HL-60 (cell line): ENCODE measurements at regions not wholly inside any gene's neighbourhood (a gene's known extent, or its start where the extent isn't known, plus 50 kb on each side); places are given as distances from the start of the nearest gene placed in this dataset.

ENCODE experiments used
- DNase-seq, 2 experiments: peaks; one replicate each; pipeline ENCODE4 v3.0.0-alpha.2; 2010 to 2020; ENCODE audit warnings: low read depth in 1 of 2, low spot score in 1 of 2
- H3K27ac ChIP-seq: fragments of 250-450 bp; sonication (Bioruptor Pico); replicated peaks from 2 replicates; pipeline ENCODE4 v1.5.1; 2020; ENCODE audit warnings: mild to moderate bottlenecking, moderate library complexity
- H3K27me3 ChIP-seq: fragments of 250-450 bp; sonication (Bioruptor Pico); 2 replicates; pipeline ENCODE4 v1.5.1; 2021; ENCODE audit warnings: mild to moderate bottlenecking, moderate library complexity; ENCODE audit not compliant: insufficient read depth, poor library complexity, severe bottlenecking
- H3K4me3 ChIP-seq: replicated peaks from 2 replicates; pipeline ENCODE4 v1.5.1; 2011; ENCODE audit warnings: mild to moderate bottlenecking, control low read depth, low read length; ENCODE audit not compliant: insufficient read depth
- CTCF ChIP-seq: IDR thresholded peaks from one replicate; pipeline ENCODE4 v1.5.1; 2011; ENCODE audit warnings: low read length, control low read depth, inconsistent platforms; ENCODE audit not compliant: insufficient read depth
- GABPA ChIP-seq: IDR thresholded peaks from 2 replicates; pipeline ENCODE4 v1.6.1; 2012; ENCODE audit warnings: low read depth
- POLR2AphosphoS5 ChIP-seq: IDR thresholded peaks from 2 replicates; pipeline ENCODE4 v1.6.1; 2012; ENCODE audit warnings: low read depth
- REST ChIP-seq: IDR thresholded peaks from 2 replicates; pipeline ENCODE4 v1.6.1; 2012; ENCODE audit warnings: low read depth; ENCODE audit not compliant: insufficient replicate concordance
- SPI1 ChIP-seq: IDR thresholded peaks from 2 replicates; pipeline ENCODE4 v1.6.1; 2012; ENCODE audit warnings: low read depth, mild to moderate bottlenecking, borderline replicate concordance

- Histone ChIP-seq H3K27ac (no peak overlapping the region), H3K4me3 (no peak overlapping the region), H3K27me3 (no peaks in the 10 kb centered on the region)
- DNase-seq, result no peak
- TF ChIP-seq CTCF, result no peak
- TF ChIP-seq GABPA, result no peak
- TF ChIP-seq SPI1, result no peak
- no peak for TF ChIP-seq POLR2AphosphoS5
- TF ChIP-seq REST, result no peak
Observed at GRCh38 chr4:104818579-104818978, 323.9 kb upstream of the CXXC4 start.

GRCh38 chr4:104826171-104826570 is 320.5 kb upstream of the TET2 start:
- Histone ChIP-seq H3K4me3 (no peak overlapping the region), H3K27me3 (no peaks in the 10 kb centered on the region), H3K27ac (no peak overlapping the region)
- no peak for TF ChIP-seq REST
- TF ChIP-seq CTCF, result no peak
- no peak for TF ChIP-seq GABPA
- no peak for DNase-seq

- no peak for DNase-seq
- TF ChIP-seq SPI1, result no peak
- TF ChIP-seq GABPA, result no peak
- TF ChIP-seq CTCF, result no peak
- TF ChIP-seq REST, result no peak
- no peak for TF ChIP-seq POLR2AphosphoS5
- H3K27ac ChIP-seq, result no peak overlapping the region
- no peaks in the 10 kb centered on the region for H3K27me3 ChIP-seq
- no peak overlapping the region for H3K4me3 ChIP-seq
Observed at GRCh38 chr4:104829761-104830160, 316.9 kb upstream of the TET2 start.
